Breast epithelium (tissue), 3 donors: ENCODE measurements at regions not wholly inside any gene's neighbourhood (a gene's known extent, or its start where the extent isn't known, plus 50 kb on each side); places are given as distances from the start of the nearest gene placed in this dataset.

ENCODE experiments used
- POLR2AphosphoS5 ChIP-seq, 3 donors: sonication (generic); formaldehyde crosslinking; IDR thresholded peaks; one replicate each; pipeline ENCODE4 v1.6.1; 2017; ENCODE audit warnings: antibody characterized with exemption in 3 of 3
- TF ChIP-seq, protein P1 (sequence below), 3 donors: fragments of 450-650 bp; IDR thresholded peaks; one replicate each; pipeline ENCODE4 v1.5.1; 2016 to 2017; ENCODE audit warnings: antibody characterized with exemption in 3 of 3, mild to moderate bottlenecking in 3 of 3, moderate library complexity in 3 of 3

DNA sequence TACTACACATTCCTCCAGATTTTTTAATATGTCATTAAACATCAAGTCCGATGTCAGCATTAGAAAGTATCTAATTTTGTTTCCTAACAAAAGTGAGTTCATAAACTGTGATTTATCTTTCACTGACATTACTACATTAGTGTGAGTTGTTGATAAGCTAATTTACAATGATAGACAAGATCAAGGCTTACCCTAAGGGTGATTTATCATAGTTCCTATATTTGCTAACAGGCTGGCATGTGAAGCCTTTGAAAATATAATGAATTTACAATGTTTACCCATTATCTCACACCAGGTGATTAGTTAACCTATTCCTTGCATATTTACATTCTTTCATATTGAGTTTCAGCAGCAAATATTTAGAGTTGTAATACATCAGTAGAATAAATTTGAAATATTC, 1096.9 kb upstream of the NUDT12 start:
- no peak for TF ChIP-seq POLR2AphosphoS5 (IDR thresholded peaks at IDR 0.05)
- TF ChIP-seq, protein P1, sequence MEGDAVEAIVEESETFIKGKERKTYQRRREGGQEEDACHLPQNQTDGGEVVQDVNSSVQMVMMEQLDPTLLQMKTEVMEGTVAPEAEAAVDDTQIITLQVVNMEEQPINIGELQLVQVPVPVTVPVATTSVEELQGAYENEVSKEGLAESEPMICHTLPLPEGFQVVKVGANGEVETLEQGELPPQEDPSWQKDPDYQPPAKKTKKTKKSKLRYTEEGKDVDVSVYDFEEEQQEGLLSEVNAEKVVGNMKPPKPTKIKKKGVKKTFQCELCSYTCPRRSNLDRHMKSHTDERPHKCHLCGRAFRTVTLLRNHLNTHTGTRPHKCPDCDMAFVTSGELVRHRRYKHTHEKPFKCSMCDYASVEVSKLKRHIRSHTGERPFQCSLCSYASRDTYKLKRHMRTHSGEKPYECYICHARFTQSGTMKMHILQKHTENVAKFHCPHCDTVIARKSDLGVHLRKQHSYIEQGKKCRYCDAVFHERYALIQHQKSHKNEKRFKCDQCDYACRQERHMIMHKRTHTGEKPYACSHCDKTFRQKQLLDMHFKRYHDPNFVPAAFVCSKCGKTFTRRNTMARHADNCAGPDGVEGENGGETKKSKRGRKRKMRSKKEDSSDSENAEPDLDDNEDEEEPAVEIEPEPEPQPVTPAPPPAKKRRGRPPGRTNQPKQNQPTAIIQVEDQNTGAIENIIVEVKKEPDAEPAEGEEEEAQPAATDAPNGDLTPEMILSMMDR (IDR thresholded peaks at IDR 0.05): no peak
